GM21526 (cell line): ENCODE measurements at regions not wholly inside any gene's neighbourhood (a gene's known extent, or its start where the extent isn't known, plus 50 kb on each side); places are given as distances from the start of the nearest gene placed in this dataset.

Experiments
- ATAC-seq: cut with Tn5 transposase; IDR thresholded peaks from one replicate; pipeline ENCODE4 v1.9.1; 2021; ENCODE audit warnings: moderate library complexity; ENCODE audit not compliant: unreplicated experiment, low FRiP score

GRCh38 chr7:35508623-35509400, 186.1 kb downstream of the HERPUD2 start:
- no peak for ATAC-seq

- no peak for ATAC-seq
These were observed 189.9 kb downstream of the HERPUD2 start for GRCh38 chr7:35505066-35505465.

- ATAC-seq: no peak
These were observed 190.6 kb downstream of the HERPUD2 start for GRCh38 chr7:35504365-35504764.

- no peak for ATAC-seq
These were observed 193.3 kb downstream of the HERPUD2 start for GRCh38 chr7:35501681-35502080.

- no peak for ATAC-seq
These were observed 195.7 kb downstream of the HERPUD2 start for GRCh38 chr7:35499226-35499625.

GRCh38 chr7:35498416-35498815, 196.5 kb downstream of the HERPUD2 start:
- no peak for ATAC-seq

GRCh38 chr7:35495844-35496243, 199.1 kb downstream of the HERPUD2 start:
- ATAC-seq: no peak

- no peak for ATAC-seq
These were observed 199.6 kb downstream of the HERPUD2 start for GRCh38 chr7:35495377-35495776.

GRCh38 chr7:35494407-35494806, 200.5 kb downstream of the HERPUD2 start:
- ATAC-seq: no peak

GRCh38 chr7:35492451-35493175, 202.3 kb downstream of the HERPUD2 start:
- no peak for ATAC-seq

GRCh38 chr7:35491233-35491632, 203.7 kb downstream of the HERPUD2 start:
- no peak for ATAC-seq

GRCh38 chr7:35487841-35488240, 207.1 kb downstream of the HERPUD2 start:
- no peak for ATAC-seq

- no peak for ATAC-seq
These were observed 207.5 kb downstream of the HERPUD2 start for GRCh38 chr7:35487402-35487801.

- ATAC-seq: no peak
These were observed 209.5 kb downstream of the HERPUD2 start for GRCh38 chr7:35485436-35485835.

GRCh38 chr7:35483568-35483967, 211.4 kb downstream of the HERPUD2 start:
- ATAC-seq: no peak

GRCh38 chr7:35482231-35482630, 212.7 kb downstream of the HERPUD2 start:
- no peak for ATAC-seq

- no peak for ATAC-seq
These were observed 214.1 kb downstream of the HERPUD2 start for GRCh38 chr7:35480806-35481205.

GRCh38 chr7:35477609-35478008, 217.3 kb downstream of the HERPUD2 start:
- no peak for ATAC-seq

- no peak for ATAC-seq
These were observed 220.2 kb upstream of the TBX20 start for GRCh38 chr7:35474100-35474499.

- ATAC-seq: no peak
These were observed 214.7 kb upstream of the TBX20 start for GRCh38 chr7:35468606-35469005.

- no peak for ATAC-seq
These were observed 213.6 kb upstream of the TBX20 start for GRCh38 chr7:35467456-35467978.
